Nephron (organoid): ENCODE measurements at regions not wholly inside any gene's neighbourhood (a gene's known extent, or its start where the extent isn't known, plus 50 kb on each side); places are given as distances from the start of the nearest gene placed in this dataset.

Source experiments
- H3K27ac Mint-ChIP-seq, 3 experiments: 2 replicates each; pipeline ENCODE4 v1.8.0; 2020; ENCODE audit warnings: mixed read lengths in 3 of 3, mild to moderate bottlenecking in 2 of 3, moderate library complexity in 1 of 3
- H3K27me3 Mint-ChIP-seq: 2 replicates; pipeline ENCODE4 v1.8.0; 2021; ENCODE audit warnings: low read depth, mild to moderate bottlenecking, moderate library complexity, mixed read lengths
- H3K36me3 Mint-ChIP-seq: 2 replicates; pipeline ENCODE4 v1.8.0; 2020; ENCODE audit warnings: low read depth, mixed read lengths
- H3K4me1 Mint-ChIP-seq: 2 replicates; pipeline ENCODE4 v1.8.0; 2020; ENCODE audit warnings: mixed read lengths
- H3K4me3 Mint-ChIP-seq, 3 experiments: 2 replicates each; pipeline ENCODE4 v1.8.0; 2020; ENCODE audit warnings: mild to moderate bottlenecking in 3 of 3, mixed read lengths in 3 of 3, moderate library complexity in 2 of 3
- H3K9me3 Mint-ChIP-seq: 2 replicates; pipeline ENCODE4 v1.8.0; 2020; ENCODE audit warnings: mixed read lengths
- CTCF ChIP-seq, 3 experiments: fragments of 200-600 bp; sonication (generic); IDR thresholded peaks; one replicate each; pipeline ENCODE4 v1.5.0; 2021; ENCODE audit warnings: antibody characterized with exemption in 3 of 3; ENCODE audit not compliant: unreplicated experiment in 3 of 3

- Mint-ChIP-seq H3K4me3 (no peak overlapping the region), H3K27ac (no peak overlapping the region), H3K4me1 (peaks cover 20% of the 10 kb centered on the region), H3K27me3 (no peaks in the 10 kb centered on the region), H3K36me3 (no peaks in the 10 kb centered on the region), H3K9me3 (no peaks in the 10 kb centered on the region)
- TF ChIP-seq CTCF (IDR thresholded peaks at IDR 0.05; ENCODE audit: unreplicated experiment in 3 of 3) = no peak
These were observed 327.3 kb upstream of the GBE1 start for GRCh38 chr3:82088749-82089148.

GRCh38 chr3:82087958-82088357 is 326.5 kb upstream of the GBE1 start:
- no peaks in the 10 kb centered on the region for H3K9me3 Mint-ChIP-seq
- H3K36me3 Mint-ChIP-seq = no peaks in the 10 kb centered on the region

GRCh38 chr3:82085851-82086475 is 324.5 kb upstream of the GBE1 start:
- TF ChIP-seq CTCF (IDR thresholded peaks at IDR 0.05; ENCODE audit: unreplicated experiment in 3 of 3) = no peak
- H3K4me1 Mint-ChIP-seq = peaks cover 30% of the 10 kb centered on the region
- H3K36me3 Mint-ChIP-seq = no peaks in the 10 kb centered on the region
- H3K27ac Mint-ChIP-seq = peak overlapping the region in 1 of 3 experiments; percentile 67
- no peak overlapping the region for H3K4me3 Mint-ChIP-seq
- H3K9me3 Mint-ChIP-seq = no peaks in the 10 kb centered on the region
- no peaks in the 10 kb centered on the region for H3K27me3 Mint-ChIP-seq

More at GRCh38 chr3:82087958-82088357, 326.5 kb upstream of the GBE1 start:
- no peaks in the 10 kb centered on the region for H3K27me3 Mint-ChIP-seq
- no peak overlapping the region for H3K4me3 Mint-ChIP-seq
- no peak for TF ChIP-seq CTCF (IDR thresholded peaks at IDR 0.05; ENCODE audit: unreplicated experiment in 3 of 3)
- peaks cover 24% of the 10 kb centered on the region for H3K4me1 Mint-ChIP-seq
- no peak overlapping the region for H3K27ac Mint-ChIP-seq

- TF ChIP-seq CTCF (IDR thresholded peaks at IDR 0.05; ENCODE audit: unreplicated experiment in 3 of 3) = no peak
- H3K27me3 Mint-ChIP-seq = no peaks in the 10 kb centered on the region
- peak overlapping the region; percentile 21 to 67 (median 54) for H3K27ac Mint-ChIP-seq
- H3K4me1 Mint-ChIP-seq = peaks cover 30% of the 10 kb centered on the region
- no peaks in the 10 kb centered on the region for H3K36me3 Mint-ChIP-seq
- H3K4me3 Mint-ChIP-seq = no peak overlapping the region
- H3K9me3 Mint-ChIP-seq = no peaks in the 10 kb centered on the region
These were observed 323.9 kb upstream of the GBE1 start for GRCh38 chr3:82085356-82085755.

- Mint-ChIP-seq H3K4me3 (no peak overlapping the region), H3K9me3 (no peaks in the 10 kb centered on the region), H3K27me3 (no peaks in the 10 kb centered on the region), H3K27ac (peak overlapping the region in 2 of 3 experiments; percentile 14 to 67), H3K36me3 (no peaks in the 10 kb centered on the region), H3K4me1 (peaks cover 30% of the 10 kb centered on the region)
- TF ChIP-seq CTCF (IDR thresholded peaks at IDR 0.05; ENCODE audit: unreplicated experiment in 3 of 3) = no peak
These were observed 323.4 kb upstream of the GBE1 start for GRCh38 chr3:82084824-82085223.

GRCh38 chr3:82082796-82083195 is 321.4 kb upstream of the GBE1 start:
- Mint-ChIP-seq H3K4me1 (peaks cover 30% of the 10 kb centered on the region), H3K27me3 (no peaks in the 10 kb centered on the region), H3K9me3 (no peaks in the 10 kb centered on the region), H3K27ac (no peak overlapping the region), H3K4me3 (no peak overlapping the region), H3K36me3 (no peaks in the 10 kb centered on the region)
- no peak for TF ChIP-seq CTCF (IDR thresholded peaks at IDR 0.05; ENCODE audit: unreplicated experiment in 3 of 3)
